GM19395 (cell line): ENCODE measurements at regions not wholly inside any gene's neighbourhood (a gene's known extent, or its start where the extent isn't known, plus 50 kb on each side); places are given as distances from the start of the nearest gene placed in this dataset.

Source experiments
- ATAC-seq: cut with Tn5 transposase; IDR thresholded peaks from one replicate; pipeline ENCODE4 v1.9.1; 2021; ENCODE audit warnings: mild to moderate bottlenecking, moderate library complexity; ENCODE audit not compliant: unreplicated experiment

DNA sequence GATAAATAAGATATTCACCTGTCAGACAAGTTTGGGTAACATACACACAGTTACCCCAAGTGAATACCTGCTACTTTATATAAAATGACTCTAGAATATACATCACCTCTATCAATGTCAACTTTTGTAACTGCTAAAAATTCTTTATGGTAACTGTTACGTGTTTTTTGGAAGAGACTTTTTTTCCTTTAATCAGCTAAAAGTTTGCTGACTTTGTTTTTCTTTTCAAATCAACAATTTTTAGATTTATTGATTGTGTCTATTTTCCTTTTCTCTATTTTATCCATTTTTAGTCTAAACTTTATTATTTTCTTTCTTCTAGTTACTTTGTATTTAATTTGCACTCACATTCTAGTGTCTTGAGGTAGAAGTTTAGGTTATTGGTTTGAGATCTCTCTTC is 1106.6 kb upstream of the LCORL start:
- ATAC-seq: no peak

DNA sequence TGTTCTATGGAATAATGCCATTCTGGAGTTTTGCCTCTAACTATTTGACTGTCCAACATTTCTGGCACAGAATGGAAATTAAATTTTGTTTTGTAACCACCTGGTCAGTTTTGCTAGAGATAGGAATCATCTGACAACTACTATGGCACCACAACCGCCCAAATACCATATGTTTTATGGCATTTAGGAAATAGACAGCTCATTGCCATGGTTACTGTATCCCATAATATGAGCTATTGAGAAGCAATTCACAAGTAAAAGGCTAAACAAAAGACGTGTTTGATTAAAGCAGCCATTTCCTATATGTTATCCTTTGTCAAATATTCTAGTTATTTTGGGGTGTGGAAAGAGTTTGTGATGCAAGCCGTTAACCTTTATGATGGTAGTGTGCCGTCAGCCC is 1105.3 kb upstream of the LCORL start:
- ATAC-seq: no peak

- ATAC-seq: no peak
These were observed 1102.1 kb upstream of the LCORL start for GRCh38 chr4:19123681-19124080.

DNA sequence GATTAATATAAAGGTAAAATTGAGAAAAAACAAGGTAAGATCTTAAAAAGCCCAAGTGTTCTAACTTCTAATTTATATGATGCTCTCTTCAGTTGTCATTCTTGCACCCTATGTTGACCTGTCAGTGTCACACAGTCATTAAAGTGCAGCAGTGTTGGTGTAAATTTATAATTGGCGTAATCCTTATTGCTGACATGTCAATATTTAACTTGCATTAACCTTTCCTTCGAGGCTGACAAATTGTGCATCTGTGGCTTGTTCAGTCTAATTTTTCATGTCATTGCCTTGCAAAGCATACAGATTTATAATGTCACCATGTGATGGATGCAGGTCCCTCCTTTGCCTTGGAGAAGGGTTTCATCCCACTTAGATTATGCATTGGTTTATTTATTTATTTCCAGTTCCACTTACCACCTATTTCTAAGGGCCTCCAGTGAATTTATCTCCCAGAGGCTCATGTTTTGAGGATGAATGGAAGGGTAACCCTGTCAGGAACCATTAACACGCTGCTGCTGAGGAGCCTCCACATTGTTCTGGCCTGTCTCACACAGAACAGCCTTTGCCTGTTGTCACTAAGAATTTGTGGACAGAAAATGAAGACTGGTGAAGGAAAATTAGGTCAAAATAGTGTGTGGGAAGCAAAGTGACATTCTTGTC is 1098.5 kb upstream of the LCORL start:
- no peak for ATAC-seq

DNA sequence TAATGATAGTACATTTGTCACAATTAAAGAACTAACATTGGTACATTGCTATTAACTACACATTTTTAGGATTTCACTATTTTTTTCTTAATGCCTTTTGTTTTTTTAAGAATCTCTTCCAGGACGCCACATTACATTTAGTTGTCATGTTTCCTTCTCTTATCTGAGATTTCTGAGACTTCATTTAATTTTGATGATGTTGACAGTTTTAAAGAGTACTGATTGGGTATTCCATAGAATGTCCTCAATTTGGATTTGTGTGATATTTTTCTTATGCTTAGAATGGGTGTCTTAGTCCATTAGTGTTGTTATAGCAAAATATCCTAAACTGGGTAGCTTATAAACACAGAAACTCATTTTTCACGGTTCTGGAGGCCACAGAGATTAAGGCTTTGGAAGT is 1095.5 kb upstream of the LCORL start:
- ATAC-seq: no peak

DNA sequence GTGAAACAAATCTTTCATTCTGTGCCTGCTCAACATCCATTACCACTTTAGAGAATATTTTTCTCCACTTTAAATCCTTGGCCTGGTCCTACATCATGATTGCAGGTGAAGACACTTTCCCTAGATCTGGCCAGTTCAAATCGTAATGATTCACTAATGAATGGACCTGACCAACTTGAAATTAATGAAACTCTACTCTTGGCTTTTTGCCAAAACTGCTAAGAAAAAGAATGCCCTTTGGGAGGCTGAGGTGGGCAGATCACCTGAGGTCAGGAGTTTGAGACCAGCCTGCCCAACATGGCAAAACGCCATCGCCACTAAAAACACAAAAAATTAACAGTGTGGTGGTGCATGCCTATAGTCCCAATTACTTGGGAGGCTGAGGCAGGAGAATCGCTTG is 1082.6 kb upstream of the LCORL start:
- no peak for ATAC-seq

DNA sequence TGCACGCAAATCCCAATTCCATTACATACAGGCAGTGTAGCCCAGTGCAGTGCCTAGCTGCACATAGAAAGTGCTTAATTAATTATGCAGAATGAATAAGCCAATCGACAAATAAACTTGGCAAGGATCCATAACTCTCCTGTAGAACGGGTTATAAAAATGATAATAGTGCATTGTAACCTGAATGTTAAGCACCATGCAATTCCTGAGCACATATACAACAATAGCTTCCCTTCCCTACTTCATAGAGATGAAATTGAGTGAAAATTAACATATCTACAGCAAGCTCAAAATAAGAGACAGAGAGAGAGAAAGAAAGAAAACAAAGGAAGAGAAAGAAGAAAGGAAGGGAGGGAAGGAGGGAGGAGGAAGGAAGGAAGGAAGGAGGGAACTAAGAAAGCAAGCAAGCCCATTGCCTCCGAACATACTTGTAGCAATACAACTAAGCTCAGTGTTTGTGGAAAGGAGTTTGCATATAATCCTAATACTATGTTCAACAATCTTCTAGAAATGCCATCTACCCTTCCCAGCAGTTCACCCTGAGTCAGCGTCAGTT is 1074.0 kb upstream of the LCORL start:
- ATAC-seq: no peak

- ATAC-seq: no peak
These were observed 1072.4 kb upstream of the LCORL start for GRCh38 chr4:19093951-19094350.

- ATAC-seq: no peak
These were observed 1071.2 kb upstream of the LCORL start for GRCh38 chr4:19092797-19093196.

DNA sequence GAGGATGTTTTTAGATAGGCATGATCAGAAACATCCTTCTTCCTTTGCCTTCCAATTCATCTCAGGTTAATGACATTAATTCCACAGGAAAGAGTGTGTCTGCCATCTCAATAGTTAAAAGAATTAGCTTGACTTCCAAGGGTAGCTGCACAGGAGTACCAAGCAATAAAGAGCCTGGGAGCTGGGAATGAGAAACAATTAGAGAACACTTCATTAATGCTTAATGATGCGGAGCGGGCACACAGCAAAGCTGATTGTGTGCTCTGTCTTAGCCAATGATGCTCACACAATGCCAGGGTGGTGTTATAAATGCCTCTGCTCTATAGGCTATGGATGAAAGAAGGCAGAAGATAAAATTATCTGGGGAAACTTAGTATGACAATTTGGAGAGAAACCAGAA is 1052.5 kb upstream of the LCORL start:
- no peak for ATAC-seq

- no peak for ATAC-seq
These were observed 1042.1 kb upstream of the LCORL start for GRCh38 chr4:19063662-19064061.

DNA sequence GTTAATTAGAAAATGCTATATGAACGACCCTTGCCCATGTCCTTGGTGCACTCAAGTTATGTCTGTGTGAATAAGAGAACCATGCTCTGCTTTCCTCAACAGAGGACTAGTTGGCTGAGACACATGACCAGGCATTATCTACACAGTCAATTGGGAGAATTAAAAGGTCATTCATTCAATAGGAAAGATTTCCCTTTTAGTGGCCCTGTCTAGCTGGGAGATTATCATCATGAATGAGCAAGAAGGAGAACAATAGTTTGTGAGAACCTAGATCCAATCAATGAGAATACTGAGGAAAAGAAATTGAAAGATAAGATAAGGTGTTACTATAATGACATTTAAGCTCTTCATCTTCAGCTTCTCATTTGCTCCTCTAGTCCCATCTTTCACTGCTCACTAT is 1033.4 kb upstream of the LCORL start:
- no peak for ATAC-seq

DNA sequence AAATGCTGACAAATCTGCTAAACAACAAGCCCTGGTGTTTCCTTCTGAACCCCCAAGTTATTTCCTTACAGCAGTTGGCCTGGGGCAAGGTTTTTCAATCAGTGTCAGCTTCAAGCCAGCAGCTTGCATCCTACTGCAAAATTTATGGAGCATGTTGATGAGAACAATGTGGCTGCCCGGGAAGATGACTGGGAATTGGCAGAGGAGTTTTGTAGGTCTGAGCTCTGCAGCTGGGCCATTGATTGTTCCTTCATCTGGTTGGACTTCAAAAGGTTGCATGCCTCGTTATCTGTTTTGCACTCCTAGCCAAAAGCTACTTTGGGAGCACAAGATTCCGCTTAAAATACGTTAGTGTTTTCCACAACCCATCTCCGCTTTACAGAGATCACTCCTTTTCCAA is 1030.3 kb upstream of the LCORL start:
- no peak for ATAC-seq

GRCh38 chr4:19047279-19047880 is 1025.8 kb upstream of the LCORL start:
- ATAC-seq: no peak

GRCh38 chr4:19039816-19040215 is 1018.3 kb upstream of the LCORL start:
- ATAC-seq: no peak

- no peak for ATAC-seq
These were observed 1016.7 kb upstream of the LCORL start for GRCh38 chr4:19038231-19038630.

DNA sequence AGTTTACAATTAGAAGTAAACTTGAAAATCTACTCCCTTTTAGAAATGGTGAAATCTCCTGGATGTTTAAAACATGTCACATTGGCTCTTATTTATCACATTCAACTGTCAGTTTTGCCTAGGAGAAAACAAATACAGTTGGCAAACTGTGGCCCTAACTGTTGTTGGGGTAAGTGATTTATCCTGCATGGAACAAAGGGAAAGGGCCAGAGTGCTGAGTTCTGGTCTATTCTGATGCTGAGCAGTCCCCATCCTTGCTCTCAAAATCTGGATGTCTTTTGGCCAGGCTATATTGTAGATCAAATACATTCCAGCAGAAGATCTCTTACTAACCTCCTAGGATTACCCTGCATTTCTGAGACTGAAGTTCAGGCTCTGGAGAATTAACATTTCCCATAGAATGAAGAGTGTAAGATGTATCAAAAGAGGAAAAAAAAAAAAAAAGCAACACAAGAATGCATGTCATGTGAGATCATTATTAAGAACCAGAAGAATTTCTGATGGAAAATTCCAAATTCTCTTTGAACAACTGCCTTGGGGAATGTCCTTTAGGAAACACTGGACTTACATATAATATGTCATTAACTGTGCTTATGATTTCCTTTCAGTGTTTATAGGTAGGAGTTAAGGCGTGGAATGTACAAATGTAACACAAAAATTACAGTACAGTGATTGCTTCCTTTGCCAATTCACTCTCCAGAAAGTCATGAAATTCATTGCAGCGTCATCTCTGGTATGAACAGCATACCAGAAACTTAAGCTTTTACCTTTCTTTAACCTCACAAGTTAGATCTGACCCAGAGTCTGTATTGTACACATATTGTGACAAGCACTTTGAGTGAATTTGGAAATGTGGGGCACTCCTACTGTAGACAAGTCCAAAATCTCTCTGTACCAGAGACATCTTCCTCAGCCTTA is 1012.5 kb upstream of the LCORL start:
- no peak for ATAC-seq

- no peak for ATAC-seq
These were observed 1009.0 kb upstream of the LCORL start for GRCh38 chr4:19030536-19030935.

DNA sequence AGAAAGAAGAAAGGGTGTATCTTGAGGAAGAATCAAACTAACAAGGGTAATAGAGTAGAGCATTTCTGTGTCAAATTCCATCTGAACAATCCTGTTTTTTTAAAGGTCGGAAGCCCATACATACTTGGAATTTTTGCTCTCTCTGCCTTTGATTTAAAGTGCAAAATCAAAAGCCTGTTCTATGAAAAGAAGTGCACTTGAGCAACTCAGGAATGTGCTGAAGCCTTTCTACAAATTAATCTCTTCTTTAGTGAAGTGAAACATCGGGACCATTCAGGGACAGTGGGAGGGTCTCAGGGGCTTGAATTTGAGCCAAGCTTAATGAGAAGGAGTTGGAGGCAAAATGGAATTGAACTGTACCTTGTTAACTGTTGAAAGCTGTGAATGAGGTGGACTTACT is 1008.5 kb upstream of the LCORL start:
- ATAC-seq: no peak

- no peak for ATAC-seq
These were observed 1004.7 kb upstream of the LCORL start for GRCh38 chr4:19026281-19026680.

DNA sequence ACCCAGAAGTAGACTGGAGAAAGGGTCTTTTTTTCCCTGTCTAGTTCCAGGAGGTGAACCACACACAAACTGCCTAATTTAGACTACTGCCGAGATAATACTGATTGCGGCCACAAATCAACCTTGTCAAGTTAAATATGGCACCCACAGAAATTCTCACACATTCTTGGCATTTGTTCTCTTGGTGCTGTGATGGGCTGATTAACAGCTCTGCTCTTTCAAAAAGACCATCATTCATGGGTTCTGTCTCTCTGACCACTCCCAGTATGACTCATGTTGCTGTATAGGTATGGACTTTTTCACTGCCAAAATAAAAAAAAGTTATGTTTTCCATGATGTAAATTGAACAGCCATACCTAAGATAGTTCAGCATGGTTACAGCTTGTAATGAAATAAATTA is 1003.5 kb upstream of the LCORL start:
- ATAC-seq: no peak

DNA sequence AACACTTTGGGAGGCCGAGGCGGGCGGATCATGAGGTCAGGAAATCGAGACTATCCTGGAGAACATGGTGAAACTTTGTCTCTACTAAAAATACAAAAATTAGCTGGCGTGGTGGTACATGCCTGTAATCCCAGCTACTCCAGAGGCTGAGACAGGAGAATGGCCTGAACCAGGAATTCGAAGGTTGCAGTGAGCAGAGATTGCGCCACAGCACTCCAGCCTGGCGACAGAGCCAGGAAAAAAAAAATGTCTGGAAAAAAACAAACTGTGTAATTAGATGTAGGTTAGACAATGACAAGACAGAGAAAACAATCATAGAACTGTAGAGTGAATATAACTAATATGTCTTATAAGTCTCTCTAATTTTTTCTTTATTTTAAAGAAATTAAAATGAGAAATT is 1002.5 kb upstream of the LCORL start:
- no peak for ATAC-seq
